Activated T-helper 1 cell treated with anti-CD3 and anti-CD28 coated beads, Interleukin-2, amount 50 U/mL, for 16 hours (primary cell): ENCODE measurements at regions not wholly inside any gene's neighbourhood (a gene's known extent, or its start where the extent isn't known, plus 50 kb on each side); places are given as distances from the start of the nearest gene placed in this dataset.

Source experiments
- DNase-seq, 2 donors: peaks; one replicate each; pipeline ENCODE4 v3.0.0-alpha.2; 2020; ENCODE audit warnings: low read depth in 1 of 2, low spot score in 1 of 2

- no peak for DNase-seq
These were observed 121.8 kb upstream of the PLXNC1 start for GRCh38 chr12:94026596-94026995.

GRCh38 chr12:94027561-94027960, 120.8 kb upstream of the PLXNC1 start:
- DNase-seq: no peak

- DNase-seq: no peak
These were observed 116.6 kb upstream of the PLXNC1 start for GRCh38 chr12:94031763-94032162.

GRCh38 chr12:94032368-94032767, 116.0 kb upstream of the PLXNC1 start:
- DNase-seq: no peak

GRCh38 chr12:94033101-94033500, 115.3 kb upstream of the PLXNC1 start:
- no peak for DNase-seq

GRCh38 chr12:94033784-94034183, 114.6 kb upstream of the PLXNC1 start:
- DNase-seq: no peak

- no peak for DNase-seq
These were observed 110.9 kb upstream of the PLXNC1 start for GRCh38 chr12:94037444-94037843.

GRCh38 chr12:94038605-94039004, 109.8 kb upstream of the PLXNC1 start:
- no peak for DNase-seq

GRCh38 chr12:94039199-94039840, 109.1 kb upstream of the PLXNC1 start:
- no peak for DNase-seq

- no peak for DNase-seq
These were observed 108.5 kb upstream of the PLXNC1 start for GRCh38 chr12:94039914-94040313.

- DNase-seq: no peak
These were observed 106.5 kb upstream of the PLXNC1 start for GRCh38 chr12:94041850-94042249.

GRCh38 chr12:94042321-94042720, 106.1 kb upstream of the PLXNC1 start:
- no peak for DNase-seq

- no peak for DNase-seq
These were observed 101.6 kb upstream of the PLXNC1 start for GRCh38 chr12:94046626-94047410.

- DNase-seq: no peak
These were observed 100.4 kb upstream of the PLXNC1 start for GRCh38 chr12:94047781-94048567.

GRCh38 chr12:94048757-94049156, 99.6 kb upstream of the PLXNC1 start:
- DNase-seq: no peak

GRCh38 chr12:94049718-94050117, 98.7 kb upstream of the PLXNC1 start:
- no peak for DNase-seq

GRCh38 chr12:94053676-94054075, 94.7 kb upstream of the PLXNC1 start:
- no peak for DNase-seq

- DNase-seq: no peak
These were observed 92.8 kb upstream of the PLXNC1 start for GRCh38 chr12:94055528-94055927.

GRCh38 chr12:94056419-94057158, 91.8 kb upstream of the PLXNC1 start:
- no peak for DNase-seq

- DNase-seq: no peak
These were observed 90.9 kb upstream of the PLXNC1 start for GRCh38 chr12:94057262-94058151.
